ENCODE measurements at regions not wholly inside any gene's neighbourhood (a gene's known extent, or its start where the extent isn't known, plus 50 kb on each side); places are given as distances from the start of the nearest gene placed in this dataset.

DNA sequence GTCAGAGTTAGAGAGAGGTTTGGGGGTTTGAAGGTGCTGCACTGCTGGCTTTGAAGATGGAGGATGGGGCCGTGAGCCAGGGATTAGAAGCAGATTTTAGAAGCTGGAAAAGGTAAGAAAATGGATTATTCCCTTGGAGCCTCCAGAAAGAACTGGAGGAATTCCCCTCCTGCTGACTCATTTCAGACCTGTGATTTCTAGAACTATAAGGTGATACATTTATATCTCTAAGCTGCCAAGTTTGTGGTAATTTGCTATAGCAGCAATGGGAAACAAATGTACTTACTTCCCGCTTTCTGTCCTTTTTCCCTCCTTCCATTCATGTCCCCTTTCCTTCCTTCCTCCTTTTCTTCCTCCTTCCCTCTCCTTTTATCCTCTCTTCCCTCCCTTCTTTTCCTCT lies 78.5 kb upstream of the PCDH8 start:
- DNase-seq (ENCODE audit: low spot score), result peak; percentile 61
- peak overlapping the region; percentile 83 for H3K27ac ChIP-seq
- ChIA-PET CTCF (interaction anchor here (0.5 to 1.3 kb wide), 2 partner anchors 25 to 41 kb away, joined by 3 to 6 read pairs; no protein-coding TSS in a partner anchor), POLR2A (ENCODE audit: low non-redundant PET) (no interaction called here)
- TF ChIP-seq, protein P1, sequence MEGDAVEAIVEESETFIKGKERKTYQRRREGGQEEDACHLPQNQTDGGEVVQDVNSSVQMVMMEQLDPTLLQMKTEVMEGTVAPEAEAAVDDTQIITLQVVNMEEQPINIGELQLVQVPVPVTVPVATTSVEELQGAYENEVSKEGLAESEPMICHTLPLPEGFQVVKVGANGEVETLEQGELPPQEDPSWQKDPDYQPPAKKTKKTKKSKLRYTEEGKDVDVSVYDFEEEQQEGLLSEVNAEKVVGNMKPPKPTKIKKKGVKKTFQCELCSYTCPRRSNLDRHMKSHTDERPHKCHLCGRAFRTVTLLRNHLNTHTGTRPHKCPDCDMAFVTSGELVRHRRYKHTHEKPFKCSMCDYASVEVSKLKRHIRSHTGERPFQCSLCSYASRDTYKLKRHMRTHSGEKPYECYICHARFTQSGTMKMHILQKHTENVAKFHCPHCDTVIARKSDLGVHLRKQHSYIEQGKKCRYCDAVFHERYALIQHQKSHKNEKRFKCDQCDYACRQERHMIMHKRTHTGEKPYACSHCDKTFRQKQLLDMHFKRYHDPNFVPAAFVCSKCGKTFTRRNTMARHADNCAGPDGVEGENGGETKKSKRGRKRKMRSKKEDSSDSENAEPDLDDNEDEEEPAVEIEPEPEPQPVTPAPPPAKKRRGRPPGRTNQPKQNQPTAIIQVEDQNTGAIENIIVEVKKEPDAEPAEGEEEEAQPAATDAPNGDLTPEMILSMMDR (conservative IDR thresholded peaks at IDR 0.05; ENCODE audit: low read depth), result no peak

DNA sequence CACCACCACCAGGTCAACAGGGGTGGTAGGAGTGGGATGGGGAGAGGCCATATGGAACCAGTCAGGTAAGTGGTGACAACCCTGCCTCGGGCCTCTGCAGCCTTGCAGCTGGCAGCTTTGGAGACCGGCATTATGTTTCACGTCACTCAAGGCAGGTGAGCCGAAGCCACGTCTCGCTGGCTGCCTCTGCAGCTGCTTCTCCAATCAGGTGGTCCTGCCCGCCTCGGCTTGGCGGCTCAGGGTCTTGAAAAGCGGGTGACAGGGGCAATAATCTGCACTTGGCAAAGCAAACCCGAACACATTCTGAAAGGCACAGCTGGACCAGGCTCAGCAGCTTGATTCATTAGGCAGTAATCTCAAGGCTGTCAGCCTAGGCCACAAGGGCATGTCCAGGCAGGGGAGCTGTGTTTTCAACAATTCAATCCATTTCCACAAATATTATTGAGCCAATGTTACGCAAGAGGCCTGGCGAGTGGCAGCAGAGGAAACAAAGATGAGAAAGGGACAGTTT lies 77.4 kb upstream of the PCDH8 start:
- POLR2A ChIA-PET (ENCODE audit: low non-redundant PET), result no interaction called here
- TF ChIP-seq, protein P1 (conservative IDR thresholded peaks at IDR 0.05; ENCODE audit: low read depth), result no peak
- H3K27ac ChIP-seq, result peak overlapping the region; percentile 83
- peak; percentile 86 for DNase-seq (ENCODE audit: low spot score)
- CTCF ChIA-PET, result interaction anchor here (0.5 to 0.7 kb wide), 2 partner anchors 84 to 126 kb away, joined by 5 read pairs; no protein-coding TSS in a partner anchor

DNA sequence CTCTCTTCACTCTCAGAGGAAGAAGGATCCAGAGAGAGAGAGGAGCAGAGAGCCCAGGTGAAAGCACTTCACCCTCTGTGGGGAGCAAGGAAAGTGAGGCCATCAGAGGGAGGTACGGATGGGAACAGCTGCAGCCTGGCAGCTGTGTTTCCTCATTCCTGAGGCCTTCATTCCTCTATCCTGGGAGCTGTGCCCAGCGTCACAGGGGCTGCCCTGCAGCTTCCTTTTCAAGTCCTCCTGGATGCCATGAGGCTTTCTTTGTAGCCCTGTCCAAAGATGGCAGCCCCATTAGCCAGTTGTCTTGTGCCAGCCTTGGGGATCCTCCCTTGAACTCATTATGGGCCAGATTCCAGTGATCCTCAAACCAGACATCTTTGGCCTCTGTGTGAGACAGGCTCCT lies 76.8 kb upstream of the PCDH8 start:
- TF ChIP-seq, protein P1 (conservative IDR thresholded peaks at IDR 0.05; ENCODE audit: low read depth), result no peak
- DNase-seq (ENCODE audit: low spot score), result no peak
- peak overlapping the region; percentile 83 for H3K27ac ChIP-seq
- CTCF ChIA-PET, result interaction anchor here (0.6 to 0.8 kb wide), 3 partner anchors 88 to 233 kb away, joined by 3 to 5 read pairs (median 3); no protein-coding TSS in a partner anchor
- POLR2A ChIA-PET (ENCODE audit: low non-redundant PET), result no interaction called here

DNA sequence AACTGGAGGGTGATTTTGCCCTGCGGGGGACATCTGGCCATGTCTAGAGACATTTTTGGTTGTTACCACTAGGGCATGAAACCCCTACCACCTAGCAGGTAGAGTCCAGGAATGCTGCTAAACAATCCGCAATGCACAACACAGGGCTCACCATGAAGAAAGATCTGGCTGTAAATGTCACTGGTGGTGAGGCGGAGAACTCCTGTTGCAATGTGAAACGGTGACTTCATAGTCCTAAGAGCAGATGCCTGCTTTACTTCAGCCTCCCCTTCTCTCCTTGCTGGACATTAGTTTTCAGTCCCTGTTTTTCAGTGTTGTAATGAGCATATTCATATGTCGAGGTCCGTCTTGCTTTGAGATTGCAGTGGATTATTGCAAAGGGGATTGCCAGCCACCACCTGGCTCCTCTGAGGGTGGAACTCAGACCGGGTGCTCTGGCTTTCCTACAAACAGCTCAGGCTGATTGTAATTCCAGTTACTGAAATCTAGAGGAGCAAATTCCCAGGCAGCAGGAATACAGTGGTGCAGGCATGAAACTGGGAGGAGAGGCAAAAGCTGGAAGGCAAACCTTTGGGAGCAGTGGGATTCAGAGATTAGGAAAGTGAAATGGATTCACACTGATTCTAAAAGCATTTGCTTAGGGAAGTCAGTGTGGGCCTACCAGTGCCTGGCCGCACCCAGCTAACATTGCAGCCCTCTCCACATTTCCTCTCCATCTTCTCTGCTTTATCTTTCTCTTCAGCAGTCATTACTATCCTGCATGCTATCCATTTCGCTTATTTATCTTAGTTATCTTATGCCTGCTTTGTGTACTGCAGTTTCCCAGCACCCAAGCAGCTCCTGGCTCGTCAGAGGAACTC lies 76.1 kb upstream of the PCDH8 start:
- peak overlapping the region; percentile 83 for H3K27ac ChIP-seq
- DNase-seq (ENCODE audit: low spot score), result no peak
- POLR2A ChIA-PET (ENCODE audit: low non-redundant PET), result no interaction called here
- CTCF ChIA-PET, result interaction anchor here (0.6 to 0.8 kb wide), 2 partner anchors 89 to 234 kb away, joined by 3 read pairs; no protein-coding TSS in a partner anchor
- TF ChIP-seq, protein P1 (conservative IDR thresholded peaks at IDR 0.05; ENCODE audit: low read depth), result no peak

DNA sequence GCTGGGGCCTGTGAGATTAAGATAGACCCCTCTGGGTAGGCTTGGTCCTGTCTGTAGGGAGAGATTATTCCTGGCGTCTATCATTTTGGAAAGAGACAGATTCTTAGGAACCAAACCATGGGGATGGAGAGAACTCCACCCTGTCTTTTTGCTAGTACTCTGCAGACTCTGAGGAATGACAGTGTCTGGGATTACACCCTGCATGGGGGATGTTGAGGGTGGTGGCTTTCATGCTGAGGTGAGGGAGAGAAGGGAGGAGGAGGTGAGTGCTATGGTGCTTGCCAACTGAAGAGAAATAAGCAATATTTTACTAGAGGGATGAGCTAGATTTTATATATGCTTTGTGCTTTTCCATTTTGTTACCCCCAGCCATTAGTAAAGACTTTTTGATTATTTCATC lies 74.5 kb upstream of the PCDH8 start:
- ChIA-PET CTCF (no interaction called here), POLR2A (ENCODE audit: low non-redundant PET) (no interaction called here)
- H3K27ac ChIP-seq, result no peak overlapping the region
- DNase-seq (ENCODE audit: low spot score), result no peak
- TF ChIP-seq, protein P1 (conservative IDR thresholded peaks at IDR 0.05; ENCODE audit: low read depth), result no peak

DNA sequence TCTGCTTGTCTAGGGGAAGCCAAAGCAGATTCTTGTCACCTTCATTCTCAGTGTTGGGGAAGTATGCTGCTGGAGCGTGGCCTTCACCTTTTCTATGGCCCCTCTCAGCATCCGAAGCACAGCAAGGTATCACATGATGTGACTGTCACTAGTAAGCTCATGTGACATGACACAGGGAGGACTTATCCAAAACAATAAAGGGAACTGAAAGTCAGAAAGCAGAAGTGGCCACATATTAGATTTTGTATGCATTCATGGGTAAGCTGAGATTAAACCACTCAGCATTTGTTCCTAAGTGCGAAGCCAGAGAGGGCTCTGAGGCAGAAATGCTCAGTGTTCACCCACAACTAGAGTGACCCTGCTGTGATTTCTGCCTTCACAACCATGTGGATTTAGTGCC lies 72.8 kb upstream of the PCDH8 start:
- TF ChIP-seq, protein P1 (conservative IDR thresholded peaks at IDR 0.05; ENCODE audit: low read depth), result no peak
- H3K27ac ChIP-seq, result no peak overlapping the region
- CTCF ChIA-PET, result no interaction called here
- DNase-seq (ENCODE audit: low spot score), result no peak
- POLR2A ChIA-PET (ENCODE audit: low non-redundant PET), result no interaction called here

All from RWPE1 (cell line).